OCI-LY1 (cell line): ENCODE measurements at regions not wholly inside any gene's neighbourhood (a gene's known extent, or its start where the extent isn't known, plus 50 kb on each side); places are given as distances from the start of the nearest gene placed in this dataset.

ENCODE experiments used
- H2AFZ ChIP-seq: fragments of 200-600 bp; sonication (generic), shearing (Covaris generic); 2 replicates; pipeline ENCODE4 v1.6.0; 2014; ENCODE audit warnings: antibody characterized with exemption, mild to moderate bottlenecking, low read length
- H3F3A ChIP-seq: fragments of 200-600 bp; sonication (generic), shearing (Covaris generic); 2 replicates; pipeline ENCODE4 v1.6.0; 2014; ENCODE audit warnings: mild to moderate bottlenecking, antibody characterized with exemption, low read length, moderate library complexity; ENCODE audit not compliant: insufficient read depth
- H3K27ac ChIP-seq: fragments of 200-600 bp; sonication (generic); 2 replicates; pipeline ENCODE4 v1.5.1; 2014; ENCODE audit warnings: low read length, mixed run types, mild to moderate bottlenecking, low read depth; ENCODE audit not compliant: poor library complexity, severe bottlenecking
- H3K27me3 ChIP-seq: fragments of 200-600 bp; sonication (generic); 2 replicates; pipeline ENCODE4 v1.6.0; 2014; ENCODE audit warnings: antibody characterized with exemption, mild to moderate bottlenecking, low read length, moderate library complexity; ENCODE audit not compliant: insufficient read depth
- H3K36me3 ChIP-seq: fragments of 200-600 bp; sonication (generic); 2 replicates; pipeline ENCODE4 v1.6.1; 2014; ENCODE audit warnings: mild to moderate bottlenecking, antibody characterized with exemption, low read length, moderate library complexity, mixed read lengths; ENCODE audit not compliant: insufficient read depth
- H3K4me1 ChIP-seq: fragments of 200-600 bp; sonication (generic); 2 replicates; pipeline ENCODE4 v1.5.1; 2014; ENCODE audit warnings: mild to moderate bottlenecking, low read length, moderate library complexity; ENCODE audit not compliant: insufficient read depth, severe bottlenecking
- H3K4me2 ChIP-seq: fragments of 200-600 bp; sonication (generic), shearing (Covaris generic); 2 replicates; pipeline ENCODE4 v1.6.1; 2014; ENCODE audit warnings: low read length
- H3K4me3 ChIP-seq: fragments of 200-600 bp; sonication (generic); 2 replicates; pipeline ENCODE4 v1.5.1; 2014; ENCODE audit warnings: low read length, low read depth, mild to moderate bottlenecking, mixed read lengths; ENCODE audit not compliant: poor library complexity, severe bottlenecking
- H3K79me2 ChIP-seq: fragments of 200-600 bp; shearing (Covaris generic); 2 replicates; pipeline ENCODE4 v1.6.1; 2016; ENCODE audit warnings: mixed run types, low read length, mixed read lengths; ENCODE audit not compliant: insufficient read depth
- H3K9ac ChIP-seq: fragments of 200-600 bp; sonication (generic), shearing (Covaris generic); 2 replicates; pipeline ENCODE4 v1.6.1; 2014; ENCODE audit warnings: mild to moderate bottlenecking, low read length, mixed read lengths
- H3K9me2 ChIP-seq: fragments of 200-600 bp; sonication (generic), shearing (Covaris generic); 2 replicates; pipeline ENCODE4 v1.6.1; 2014; ENCODE audit warnings: low read depth, mild to moderate bottlenecking, low read length, mixed read lengths
- H3K9me3 ChIP-seq: fragments of 200-600 bp; shearing (Covaris generic); 2 replicates; pipeline ENCODE4 v1.6.1; 2014; ENCODE audit warnings: low read length, mixed read lengths
- H4K20me1 ChIP-seq: fragments of 200-600 bp; sonication (generic), shearing (Covaris generic); 2 replicates; pipeline ENCODE4 v1.6.0; 2016; ENCODE audit warnings: mild to moderate bottlenecking, low read length; ENCODE audit not compliant: insufficient read depth
- EZH2 ChIP-seq: fragments of 200-600 bp; sonication (generic), shearing (Covaris generic); IDR thresholded peaks from 2 replicates; pipeline ENCODE4 v1.8.0; 2017; ENCODE audit warnings: borderline replicate concordance, mixed run types, mild to moderate bottlenecking, antibody characterized with exemption, low read length, moderate library complexity, mixed read lengths
- TF ChIP-seq, protein P1 (sequence below): fragments of 200-600 bp; sonication (generic), shearing (Covaris generic); IDR thresholded peaks from 2 replicates; pipeline ENCODE4 v1.5.1; 2017; ENCODE audit warnings: mild to moderate bottlenecking, antibody characterized with exemption, low read length, moderate library complexity, mixed read lengths

DNA sequence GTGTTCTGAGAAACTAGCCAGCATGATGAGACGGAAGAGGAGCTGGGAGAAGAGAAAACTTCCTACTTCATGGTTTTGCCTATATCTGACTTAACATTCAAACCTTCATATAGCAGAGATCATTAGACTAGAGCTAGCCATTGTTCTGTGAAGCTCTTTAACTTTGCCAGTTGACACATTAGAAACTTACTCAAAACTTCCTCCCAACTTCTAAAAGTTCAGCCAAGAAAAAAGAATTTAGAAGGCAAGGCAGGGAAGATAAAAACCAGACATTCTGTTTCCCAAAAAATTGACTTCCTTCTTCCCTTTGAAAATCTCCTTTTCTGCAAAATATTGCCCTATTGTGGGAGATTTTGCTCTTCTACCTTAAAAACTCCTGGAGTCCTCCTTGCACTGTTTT, 134.8 kb upstream of the UST start:
- Histone ChIP-seq H3K9ac (no peak overlapping the region), H4K20me1 (no peaks in the 10 kb centered on the region), H3K4me1 (no peaks in the 10 kb centered on the region), H3K9me2 (no peaks in the 10 kb centered on the region), H3F3A (no peaks in the 10 kb centered on the region), H3K4me3 (no peak overlapping the region), H3K27me3 (no peaks in the 10 kb centered on the region), H3K36me3 (no peaks in the 10 kb centered on the region), H3K9me3 (no peaks in the 10 kb centered on the region), H3K27ac (no peak overlapping the region), H3K4me2 (no peak overlapping the region), H2AFZ (no peak overlapping the region), H3K79me2 (no peaks in the 10 kb centered on the region)
- TF ChIP-seq EZH2 = no peak
- TF ChIP-seq, protein P1, sequence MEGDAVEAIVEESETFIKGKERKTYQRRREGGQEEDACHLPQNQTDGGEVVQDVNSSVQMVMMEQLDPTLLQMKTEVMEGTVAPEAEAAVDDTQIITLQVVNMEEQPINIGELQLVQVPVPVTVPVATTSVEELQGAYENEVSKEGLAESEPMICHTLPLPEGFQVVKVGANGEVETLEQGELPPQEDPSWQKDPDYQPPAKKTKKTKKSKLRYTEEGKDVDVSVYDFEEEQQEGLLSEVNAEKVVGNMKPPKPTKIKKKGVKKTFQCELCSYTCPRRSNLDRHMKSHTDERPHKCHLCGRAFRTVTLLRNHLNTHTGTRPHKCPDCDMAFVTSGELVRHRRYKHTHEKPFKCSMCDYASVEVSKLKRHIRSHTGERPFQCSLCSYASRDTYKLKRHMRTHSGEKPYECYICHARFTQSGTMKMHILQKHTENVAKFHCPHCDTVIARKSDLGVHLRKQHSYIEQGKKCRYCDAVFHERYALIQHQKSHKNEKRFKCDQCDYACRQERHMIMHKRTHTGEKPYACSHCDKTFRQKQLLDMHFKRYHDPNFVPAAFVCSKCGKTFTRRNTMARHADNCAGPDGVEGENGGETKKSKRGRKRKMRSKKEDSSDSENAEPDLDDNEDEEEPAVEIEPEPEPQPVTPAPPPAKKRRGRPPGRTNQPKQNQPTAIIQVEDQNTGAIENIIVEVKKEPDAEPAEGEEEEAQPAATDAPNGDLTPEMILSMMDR = no peak

DNA sequence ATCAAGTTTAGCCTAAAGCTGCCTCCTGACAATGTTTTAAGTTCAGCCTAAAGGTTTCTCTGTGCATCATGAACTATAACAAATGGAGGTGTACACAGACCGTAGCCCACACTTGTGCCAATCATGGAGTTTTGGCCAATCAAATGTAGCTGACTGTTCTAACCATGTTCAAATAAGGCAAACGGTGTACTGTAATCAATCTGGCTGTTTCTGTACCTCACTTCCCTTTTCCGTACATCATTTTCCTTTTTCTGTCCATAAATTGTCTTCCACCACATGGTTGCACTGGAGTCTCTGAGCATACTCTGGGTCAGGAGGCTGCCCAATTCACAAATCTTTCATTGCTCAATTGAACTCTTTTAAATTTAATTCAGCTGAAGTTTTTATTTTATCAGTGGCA, 132.2 kb upstream of the UST start:
- Histone ChIP-seq H3K27ac (no peak overlapping the region), H3K4me3 (no peak overlapping the region), H3K4me1 (no peaks in the 10 kb centered on the region), H3K4me2 (no peak overlapping the region), H3K9me3 (no peaks in the 10 kb centered on the region), H3K27me3 (no peaks in the 10 kb centered on the region), H3F3A (no peaks in the 10 kb centered on the region), H3K79me2 (no peaks in the 10 kb centered on the region), H2AFZ (no peak overlapping the region), H3K9ac (no peak overlapping the region), H4K20me1 (no peaks in the 10 kb centered on the region), H3K36me3 (no peaks in the 10 kb centered on the region), H3K9me2 (no peaks in the 10 kb centered on the region)
- no peak for TF ChIP-seq EZH2
- TF ChIP-seq, protein P1 = no peak

DNA sequence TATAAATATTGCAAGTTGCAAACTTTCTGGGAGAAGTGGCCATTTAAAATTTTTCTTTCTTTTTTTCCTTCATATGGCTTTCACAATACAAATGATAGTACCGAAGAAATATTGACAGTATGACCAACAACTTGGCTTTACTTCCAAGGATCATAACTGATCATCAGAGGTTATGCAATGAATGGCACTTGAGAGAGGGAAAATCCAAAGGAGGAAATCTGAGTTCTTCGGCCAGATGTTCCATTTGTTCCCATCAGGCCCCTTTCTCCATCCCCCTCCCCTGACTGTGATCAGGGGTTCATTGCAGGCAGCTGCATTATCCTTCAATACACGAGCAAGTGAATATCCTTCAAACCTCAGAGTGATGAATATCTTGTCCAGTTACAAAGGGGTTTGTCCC, 130.0 kb upstream of the UST start:
- Histone ChIP-seq H3K27me3 (no peaks in the 10 kb centered on the region), H3K4me1 (no peaks in the 10 kb centered on the region), H3K4me2 (no peak overlapping the region), H4K20me1 (no peaks in the 10 kb centered on the region), H3K36me3 (no peaks in the 10 kb centered on the region), H3K4me3 (no peak overlapping the region), H3K27ac (no peak overlapping the region), H3F3A (no peaks in the 10 kb centered on the region), H3K9me2 (no peaks in the 10 kb centered on the region), H3K9ac (no peak overlapping the region), H3K9me3 (no peaks in the 10 kb centered on the region), H2AFZ (no peak overlapping the region), H3K79me2 (no peaks in the 10 kb centered on the region)
- TF ChIP-seq, protein P1 = no peak
- no peak for TF ChIP-seq EZH2
